ENCODE measurements at regions not wholly inside any gene's neighbourhood (a gene's known extent, or its start where the extent isn't known, plus 50 kb on each side); places are given as distances from the start of the nearest gene placed in this dataset.
"Not testable (repeated sequence)": the region's sequence is repeated elsewhere in the genome, so short reads cannot be mapped to it uniquely, and the experiment has no call there.

DNA sequence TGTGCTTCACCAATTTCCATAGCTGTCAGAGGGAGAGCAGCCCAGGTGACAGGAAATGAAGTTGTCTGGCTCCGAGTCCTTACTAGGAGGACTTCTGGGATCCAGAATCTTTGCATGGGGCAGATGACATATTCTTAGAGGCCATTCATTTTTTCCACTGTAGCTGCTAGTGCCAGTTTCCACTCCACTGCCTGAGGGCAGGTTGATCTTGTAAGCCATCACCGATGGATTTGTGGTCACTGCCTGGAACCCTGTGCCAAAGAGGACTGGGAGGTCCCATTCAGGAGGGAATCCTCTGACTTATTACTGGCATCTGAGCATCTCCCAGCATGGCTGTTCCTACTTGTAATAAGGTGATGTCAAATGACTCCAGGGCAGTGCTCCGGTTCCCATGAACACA, 144.1 kb upstream of the KCNJ18 start:
- no peak for TF ChIP-seq CTCF (IDR thresholded peaks at IDR 0.05; ENCODE audit: low read depth, low read length)
- no peak for DNase-seq (ENCODE audit: extremely low read depth, low read depth)

DNA sequence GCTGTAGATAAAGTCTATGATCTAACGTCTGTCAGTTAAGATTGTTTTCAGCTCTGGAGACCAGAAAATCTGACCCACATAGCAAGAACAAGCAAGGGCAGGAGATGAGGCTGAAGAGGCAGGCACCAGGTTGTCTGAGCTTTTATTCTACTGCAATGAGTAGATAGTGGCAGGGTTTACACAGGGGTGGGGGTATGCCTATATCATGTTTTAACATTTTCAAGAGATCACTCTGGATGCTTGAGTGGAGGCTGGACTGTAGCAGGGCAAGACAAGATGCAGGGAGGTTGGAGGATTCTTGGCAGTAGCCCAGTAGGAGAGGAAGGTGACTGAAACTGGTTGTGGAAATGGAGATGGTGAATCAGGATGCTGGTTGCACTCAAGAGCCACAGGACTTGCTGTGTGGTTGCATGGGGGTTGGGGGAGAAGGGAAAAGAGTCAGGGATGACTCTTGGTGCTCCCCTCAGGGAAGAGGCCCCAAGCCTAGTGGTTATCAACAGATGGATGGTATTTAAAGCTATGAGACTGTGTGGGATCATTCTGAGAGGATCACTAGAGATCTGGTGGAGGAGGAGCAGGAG, 143.1 kb upstream of the KCNJ18 start:
- no peak for TF ChIP-seq CTCF (IDR thresholded peaks at IDR 0.05; ENCODE audit: low read depth, low read length)
- DNase-seq (ENCODE audit: extremely low read depth, low read depth), result no peak

DNA sequence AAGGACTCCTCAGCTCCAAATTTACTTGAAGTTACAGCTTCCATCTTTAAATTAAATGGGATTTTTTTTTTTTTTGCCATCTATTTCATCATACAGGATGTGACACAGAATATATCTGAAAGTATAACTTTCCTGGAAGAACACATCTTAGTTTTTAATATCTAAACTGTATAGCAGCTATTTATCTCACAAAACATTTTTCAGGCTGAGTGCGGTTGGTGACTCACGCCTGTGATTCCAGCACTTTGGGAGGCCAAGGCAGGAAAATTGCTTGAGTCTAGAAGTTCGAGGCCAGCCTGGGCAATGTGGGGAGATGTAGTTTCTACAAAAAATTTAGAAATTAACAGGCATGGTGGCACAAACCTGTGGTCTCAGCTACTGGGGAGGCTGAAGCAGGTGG, 142.3 kb upstream of the KCNJ18 start:
- DNase-seq (ENCODE audit: extremely low read depth, low read depth), result not testable (repeated sequence)

- peak; percentile 62 for DNase-seq (ENCODE audit: extremely low read depth, low read depth)
- no peak for TF ChIP-seq CTCF (IDR thresholded peaks at IDR 0.05; ENCODE audit: low read depth, low read length)
Measured at GRCh38 chr17:21551081-21551881, 141.0 kb upstream of the KCNJ18 start.

DNA sequence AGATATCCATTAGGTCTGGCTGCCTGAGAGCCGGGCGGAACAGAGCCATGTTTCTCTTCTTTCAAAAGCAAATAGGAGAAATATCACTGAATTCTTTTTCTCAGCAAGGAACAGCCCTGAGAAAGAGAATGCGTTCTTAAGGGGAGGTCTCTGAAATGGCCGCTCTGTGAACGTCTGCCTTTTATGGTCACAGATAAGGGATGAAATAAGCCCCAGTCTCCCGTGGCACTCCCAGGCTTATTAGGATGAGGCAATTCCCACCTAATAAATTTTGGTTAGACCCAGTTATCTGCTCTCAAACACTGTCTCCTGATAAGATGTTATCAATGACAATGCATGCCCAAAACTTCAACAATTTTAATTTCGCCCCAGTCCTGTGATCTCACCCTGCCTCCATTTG, 133.4 kb upstream of the KCNJ18 start:
- DNase-seq (ENCODE audit: extremely low read depth, low read depth), result not testable (repeated sequence)

DNA sequence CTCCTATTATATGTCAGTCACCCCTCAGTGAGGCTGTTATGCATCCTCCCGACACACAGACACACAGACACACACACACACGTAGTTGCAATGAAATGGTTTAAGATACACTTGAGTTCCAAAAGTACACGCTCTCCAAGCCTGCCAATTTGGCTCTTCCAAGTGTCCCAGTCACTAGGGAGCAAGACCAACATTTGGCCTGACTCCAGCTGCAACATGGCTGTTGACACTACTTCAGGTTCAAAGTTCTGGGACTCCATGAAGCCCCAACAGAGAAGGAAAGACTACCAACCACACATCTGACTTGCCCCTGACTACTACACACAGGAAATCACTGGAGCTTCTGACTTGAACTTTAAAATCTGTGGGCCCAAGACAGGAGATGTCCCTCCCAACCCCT, 128.1 kb upstream of the KCNJ18 start:
- no peak for TF ChIP-seq CTCF (IDR thresholded peaks at IDR 0.05; ENCODE audit: low read depth, low read length)
- no peak for DNase-seq (ENCODE audit: extremely low read depth, low read depth)

- DNase-seq (ENCODE audit: extremely low read depth, low read depth), result not testable (repeated sequence)
Measured at GRCh38 chr17:21564757-21565156, 127.6 kb upstream of the KCNJ18 start.

- DNase-seq (ENCODE audit: extremely low read depth, low read depth), result not testable (repeated sequence)
Measured at GRCh38 chr17:21570427-21570826, 121.9 kb upstream of the KCNJ18 start.

DNA sequence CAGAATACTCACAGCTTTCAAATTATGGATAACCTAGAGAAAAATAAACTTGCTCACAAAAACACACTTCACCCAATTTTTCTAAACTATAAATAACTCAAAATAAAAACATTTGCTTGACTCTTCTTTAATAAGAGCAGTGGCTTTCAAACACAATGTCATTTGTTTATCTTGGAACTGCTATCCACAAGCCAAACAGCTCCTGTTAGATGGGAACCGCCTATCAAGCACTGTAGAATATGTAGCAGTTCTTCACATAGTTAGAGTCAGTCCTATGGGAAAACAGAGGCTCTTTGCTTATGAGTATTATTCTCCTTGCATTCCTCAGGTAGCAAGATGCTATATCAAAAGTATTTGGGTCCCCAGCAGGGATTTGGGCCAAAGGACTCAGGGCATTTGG, 120.2 kb upstream of the KCNJ18 start:
- DNase-seq (ENCODE audit: extremely low read depth, low read depth), result not testable (repeated sequence)

- DNase-seq (ENCODE audit: extremely low read depth, low read depth), result not testable (repeated sequence)
Measured at GRCh38 chr17:21573271-21573960, 118.9 kb upstream of the KCNJ18 start.
